Choroid plexus epithelial cell (primary cell): ENCODE measurements at regions not wholly inside any gene's neighbourhood (a gene's known extent, or its start where the extent isn't known, plus 50 kb on each side); places are given as distances from the start of the nearest gene placed in this dataset.
"Not testable (repeated sequence)": the region's sequence is repeated elsewhere in the genome, so short reads cannot be mapped to it uniquely, and the experiment has no call there.

Source experiments
- DNase-seq: peaks from one replicate; pipeline ENCODE4 v3.0.0-alpha.2; 2010; ENCODE audit warnings: low read depth
- H3K4me3 ChIP-seq: 2 replicates; pipeline ENCODE4 v1.5.1; 2011; ENCODE audit warnings: low read depth, mild to moderate bottlenecking, control low read depth, low read length, moderate library complexity
- CTCF ChIP-seq: conservative IDR thresholded peaks from 2 replicates; pipeline ENCODE4 v1.5.1; 2011; ENCODE audit warnings: low read depth, mild to moderate bottlenecking, control low read depth, inconsistent platforms, low read length, moderate library complexity

- DNase-seq = no peak
- no peak overlapping the region for H3K4me3 ChIP-seq
- no peak for TF ChIP-seq CTCF
Measured at GRCh38 chr18:66235206-66235605, 368.7 kb downstream of the CDH19 start.

GRCh38 chr18:66226782-66227181 is 377.1 kb downstream of the CDH19 start:
- no peak overlapping the region for H3K4me3 ChIP-seq
- DNase-seq = no peak
- no peak for TF ChIP-seq CTCF

GRCh38 chr18:66223317-66223716 is 380.6 kb downstream of the CDH19 start:
- not testable (repeated sequence) for DNase-seq, H3K4me3 ChIP-seq

- no peak for DNase-seq
- H3K4me3 ChIP-seq = no peak overlapping the region
- TF ChIP-seq CTCF = no peak
Measured at GRCh38 chr18:66222174-66222573, 381.7 kb downstream of the CDH19 start.

- no peak for DNase-seq
- TF ChIP-seq CTCF = no peak
- H3K4me3 ChIP-seq = no peak overlapping the region
Measured at GRCh38 chr18:66219817-66220216, 384.1 kb downstream of the CDH19 start.

- TF ChIP-seq CTCF = no peak
- no peak for DNase-seq
- H3K4me3 ChIP-seq = no peak overlapping the region
Measured at GRCh38 chr18:66211749-66212148, 392.1 kb downstream of the CDH19 start.

GRCh38 chr18:66210875-66211274 is 393.0 kb downstream of the CDH19 start:
- no peak for TF ChIP-seq CTCF
- no peak overlapping the region for H3K4me3 ChIP-seq
- no peak for DNase-seq

GRCh38 chr18:66209656-66210055 is 394.2 kb downstream of the CDH19 start:
- no peak overlapping the region for H3K4me3 ChIP-seq

More at GRCh38 chr18:66209656-66210055, 394.2 kb downstream of the CDH19 start:
- DNase-seq = no peak
- no peak for TF ChIP-seq CTCF
